ENCODE measurements at regions not wholly inside any gene's neighbourhood (a gene's known extent, or its start where the extent isn't known, plus 50 kb on each side); places are given as distances from the start of the nearest gene placed in this dataset.

GRCh38 chr3:153688301-153689120 lies 432.7 kb upstream of the ARHGEF26 start:
- Histone ChIP-seq H3K4me2 (no peak overlapping the region), H3K36me3 (no peaks in the 10 kb centered on the region), H3K27me3 (no peaks in the 10 kb centered on the region), H3K9ac (no peak overlapping the region), H4K20me1 (no peaks in the 10 kb centered on the region), H3K27ac (no peak overlapping the region), H3K9me3 (no peaks in the 10 kb centered on the region), H3K4me3 (no peak overlapping the region), H3K4me1 (no peaks in the 10 kb centered on the region)
- TF ChIP-seq Cebpa-rat (IDR thresholded peaks at IDR 0.05): no peak

- Histone ChIP-seq H3K4me1 (no peaks in the 10 kb centered on the region), H3K27ac (no peak overlapping the region), H3K4me2 (no peak overlapping the region), H3K9me3 (no peaks in the 10 kb centered on the region), H3K9ac (no peak overlapping the region), H4K20me1 (no peaks in the 10 kb centered on the region), H3K4me3 (no peak overlapping the region), H3K36me3 (no peaks in the 10 kb centered on the region), H3K27me3 (no peaks in the 10 kb centered on the region)
- TF ChIP-seq Cebpa-rat (IDR thresholded peaks at IDR 0.05): no peak
Observed at GRCh38 chr3:153693207-153693606, 428.0 kb upstream of the ARHGEF26 start.

DNA sequence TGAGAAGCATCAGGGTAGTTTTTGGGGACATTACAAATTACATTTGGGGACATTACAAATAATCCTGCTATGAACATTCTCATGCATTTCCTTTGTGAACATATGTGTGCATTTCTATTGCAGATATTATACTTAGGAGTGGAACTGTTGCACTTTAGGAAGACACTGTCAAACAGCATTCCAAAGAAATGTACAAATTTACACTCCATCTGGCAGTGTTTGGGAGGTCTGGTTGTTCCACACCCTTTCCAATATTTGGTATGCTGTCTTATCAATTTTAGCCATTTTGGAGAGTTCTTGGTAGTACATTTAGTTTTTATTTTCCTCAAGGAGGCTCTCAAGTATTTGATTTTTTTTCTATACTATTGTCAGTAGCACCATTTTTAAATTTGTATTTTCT lies 419.1 kb upstream of the ARHGEF26 start:
- Histone ChIP-seq H3K4me1 (no peaks in the 10 kb centered on the region), H3K27ac (no peak overlapping the region), H4K20me1 (no peaks in the 10 kb centered on the region), H3K9me3 (no peaks in the 10 kb centered on the region), H3K4me2 (no peak overlapping the region), H3K36me3 (no peaks in the 10 kb centered on the region), H3K4me3 (no peak overlapping the region), H3K27me3 (no peaks in the 10 kb centered on the region), H3K9ac (no peak overlapping the region)
- no peak for TF ChIP-seq Cebpa-rat (IDR thresholded peaks at IDR 0.05)

- TF ChIP-seq Cebpa-rat (IDR thresholded peaks at IDR 0.05): no peak
- Histone ChIP-seq H3K27ac (no peak overlapping the region), H3K4me2 (no peak overlapping the region), H3K27me3 (no peaks in the 10 kb centered on the region), H4K20me1 (no peaks in the 10 kb centered on the region), H3K9ac (no peak overlapping the region), H3K4me1 (no peaks in the 10 kb centered on the region), H3K36me3 (no peaks in the 10 kb centered on the region), H3K4me3 (no peak overlapping the region), H3K9me3 (no peaks in the 10 kb centered on the region)
Observed at GRCh38 chr3:153704115-153704514, 417.1 kb upstream of the ARHGEF26 start.

DNA sequence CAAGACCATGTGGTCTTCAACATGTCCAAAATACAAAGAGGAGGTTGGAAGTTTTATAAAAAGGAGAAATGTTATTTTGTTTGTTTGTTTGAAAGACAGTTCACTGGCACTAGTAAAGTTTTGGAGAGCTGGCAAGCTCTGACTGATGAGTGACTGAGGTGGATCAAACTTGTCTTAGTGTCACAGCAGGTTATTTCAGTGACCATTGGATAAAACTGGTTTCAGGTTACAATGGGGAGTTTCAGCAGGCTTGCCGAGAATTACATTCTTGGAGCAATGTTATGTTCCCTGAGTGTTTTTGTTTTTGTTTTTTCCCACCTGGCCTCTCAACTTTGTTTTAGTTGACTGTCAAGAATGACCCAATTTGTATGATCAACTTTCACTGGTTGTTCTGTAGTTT lies 414.5 kb upstream of the ARHGEF26 start:
- Histone ChIP-seq H3K4me1 (no peaks in the 10 kb centered on the region), H3K4me3 (no peak overlapping the region), H3K4me2 (no peak overlapping the region), H3K9ac (no peak overlapping the region), H3K36me3 (no peaks in the 10 kb centered on the region), H3K27ac (no peak overlapping the region), H3K9me3 (no peaks in the 10 kb centered on the region), H4K20me1 (no peaks in the 10 kb centered on the region), H3K27me3 (no peaks in the 10 kb centered on the region)
- TF ChIP-seq Cebpa-rat (IDR thresholded peaks at IDR 0.05): no peak

- Histone ChIP-seq H3K4me1 (no peaks in the 10 kb centered on the region), H3K9ac (no peak overlapping the region), H3K27ac (no peak overlapping the region), H3K4me2 (no peak overlapping the region), H4K20me1 (no peaks in the 10 kb centered on the region), H3K9me3 (no peaks in the 10 kb centered on the region), H3K27me3 (no peaks in the 10 kb centered on the region), H3K36me3 (no peaks in the 10 kb centered on the region), H3K4me3 (no peak overlapping the region)
- no peak for TF ChIP-seq Cebpa-rat (IDR thresholded peaks at IDR 0.05)
Observed at GRCh38 chr3:153714016-153714415, 407.2 kb upstream of the ARHGEF26 start.

DNA sequence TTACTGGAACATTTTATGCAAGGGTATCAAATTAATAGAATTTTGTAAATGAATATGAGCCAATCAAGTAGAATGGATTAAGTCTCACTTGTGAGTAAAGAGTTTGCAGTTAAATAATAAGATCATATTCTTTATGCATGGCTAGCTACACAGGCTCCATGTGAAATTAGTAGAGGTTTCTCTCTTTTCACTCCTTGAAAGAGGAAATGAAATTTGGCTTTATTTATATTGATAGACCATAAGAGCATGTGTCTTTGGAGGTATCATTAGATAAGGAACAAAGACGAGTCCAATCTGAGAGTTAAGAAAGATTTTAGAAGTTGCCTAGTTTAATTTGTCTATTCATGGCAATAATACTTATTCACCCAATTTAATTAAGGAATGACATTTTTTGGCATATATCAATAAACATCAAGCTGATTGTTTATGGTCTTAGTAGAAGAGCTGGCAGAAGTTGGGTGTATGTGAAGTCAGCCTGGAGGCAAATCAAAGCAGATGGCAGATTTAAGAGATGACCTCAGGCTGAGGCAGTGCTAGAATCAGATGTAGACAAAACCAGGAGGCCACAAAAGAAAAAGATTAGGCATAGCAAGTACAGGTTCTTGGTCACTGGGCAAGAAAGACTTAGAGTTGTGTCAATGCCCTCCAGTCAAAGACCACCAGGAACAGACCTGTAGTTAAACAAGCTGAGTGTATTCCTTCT lies 406.5 kb upstream of the ARHGEF26 start:
- Histone ChIP-seq H3K9me3 (no peaks in the 10 kb centered on the region), H3K4me3 (no peak overlapping the region), H3K9ac (no peak overlapping the region), H3K4me2 (no peak overlapping the region), H3K27me3 (no peaks in the 10 kb centered on the region), H3K27ac (no peak overlapping the region), H3K4me1 (no peaks in the 10 kb centered on the region), H3K36me3 (no peaks in the 10 kb centered on the region), H4K20me1 (no peaks in the 10 kb centered on the region)
- TF ChIP-seq Cebpa-rat (IDR thresholded peaks at IDR 0.05): no peak

GRCh38 chr3:153722157-153722556 lies 399.0 kb upstream of the ARHGEF26 start:
- Histone ChIP-seq H3K4me3 (no peak overlapping the region), H3K9ac (no peak overlapping the region), H3K4me1 (no peaks in the 10 kb centered on the region), H3K27ac (no peak overlapping the region), H3K4me2 (no peak overlapping the region), H4K20me1 (no peaks in the 10 kb centered on the region), H3K36me3 (no peaks in the 10 kb centered on the region), H3K27me3 (no peaks in the 10 kb centered on the region), H3K9me3 (no peaks in the 10 kb centered on the region)
- TF ChIP-seq Cebpa-rat (IDR thresholded peaks at IDR 0.05): no peak

GRCh38 chr3:153731071-153731470 lies 390.1 kb upstream of the ARHGEF26 start:
- Histone ChIP-seq H3K9ac (no peak overlapping the region), H3K27ac (no peak overlapping the region), H3K4me1 (no peaks in the 10 kb centered on the region), H3K4me2 (no peak overlapping the region), H3K36me3 (no peaks in the 10 kb centered on the region), H4K20me1 (no peaks in the 10 kb centered on the region), H3K9me3 (no peaks in the 10 kb centered on the region; the same call in 1 of the 2 replicates), H3K4me3 (no peak overlapping the region), H3K27me3 (no peaks in the 10 kb centered on the region)
- TF ChIP-seq Cebpa-rat (IDR thresholded peaks at IDR 0.05): no peak

DNA sequence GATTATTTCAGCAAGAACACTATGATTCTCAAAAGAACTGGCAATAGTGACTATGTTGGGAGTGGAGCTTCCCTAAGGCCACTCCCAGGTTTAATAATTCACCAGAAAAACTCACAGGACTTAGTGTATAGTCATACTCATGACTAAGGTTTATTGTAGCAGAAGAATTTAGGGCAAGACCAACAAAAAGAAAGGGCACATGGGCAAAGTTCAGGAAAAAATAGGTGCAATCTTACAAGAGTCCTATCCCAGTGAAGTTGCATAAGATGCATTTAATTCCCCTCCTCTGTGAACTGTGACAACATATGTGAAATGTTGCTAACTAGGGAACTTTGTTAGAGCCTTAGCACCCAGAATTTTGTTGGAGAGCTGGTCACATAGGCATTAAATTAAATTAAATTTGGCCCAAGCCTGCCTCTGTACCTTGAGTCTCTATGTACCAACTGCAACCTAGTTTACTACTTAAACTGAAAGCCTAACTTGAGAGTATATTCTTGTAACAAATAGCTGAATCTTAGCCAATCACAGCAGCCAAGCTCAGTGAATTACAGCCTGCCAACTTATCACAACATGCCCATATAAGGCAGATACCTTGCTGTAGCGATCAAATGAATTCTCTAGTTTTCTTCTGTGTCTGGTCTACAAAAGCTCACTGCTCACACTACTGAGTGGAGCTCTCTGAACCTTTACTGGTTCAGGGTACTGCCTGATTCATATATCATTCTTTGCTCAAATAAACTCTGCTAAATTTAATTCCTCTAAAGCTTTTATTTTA lies 386.2 kb upstream of the ARHGEF26 start:
- H3K4me3 ChIP-seq: no peak overlapping the region
- H3K4me1 ChIP-seq: no peaks in the 10 kb centered on the region
- no peaks in the 10 kb centered on the region for H3K27me3 ChIP-seq
- no peak overlapping the region for H3K27ac ChIP-seq
- no peaks in the 10 kb centered on the region; the same call in 1 of the 2 replicates for H3K9me3 ChIP-seq
- H3K4me2 ChIP-seq: no peak overlapping the region
- TF ChIP-seq Cebpa-rat (IDR thresholded peaks at IDR 0.05): no peak
- no peaks in the 10 kb centered on the region for H4K20me1 ChIP-seq
- H3K9ac ChIP-seq: no peak overlapping the region
- no peaks in the 10 kb centered on the region for H3K36me3 ChIP-seq

Data from BLaER1 (cell line).